ENCODE measurements at regions not wholly inside any gene's neighbourhood (a gene's known extent, or its start where the extent isn't known, plus 50 kb on each side); places are given as distances from the start of the nearest gene placed in this dataset.

- DNase-seq (ENCODE audit: low read depth in 2 of 2, low spot score in 1 of 2) = no peak
Measured at GRCh38 chr10:10130686-10131085, 887.0 kb upstream of the CELF2 start.

DNA sequence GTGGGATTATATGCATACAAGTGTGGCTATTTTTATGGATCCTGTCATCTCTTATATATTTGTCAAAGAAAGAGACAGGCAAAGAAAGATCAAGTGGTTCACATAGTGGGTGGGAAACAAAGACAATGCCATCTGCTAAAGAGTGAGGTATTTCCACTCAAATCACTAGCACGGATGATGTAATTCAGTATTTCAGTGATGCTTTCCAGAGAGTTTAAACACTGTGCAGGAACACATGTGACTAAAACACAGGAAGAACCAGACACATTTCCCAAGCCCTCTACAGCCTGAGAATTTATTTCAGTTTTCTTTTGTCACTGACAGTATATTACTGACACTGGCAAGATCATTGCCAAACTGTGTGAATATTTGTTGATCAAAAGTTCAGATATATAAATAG lies 885.7 kb upstream of the CELF2 start:
- DNase-seq (ENCODE audit: low read depth in 2 of 2, low spot score in 1 of 2) = no peak

DNA sequence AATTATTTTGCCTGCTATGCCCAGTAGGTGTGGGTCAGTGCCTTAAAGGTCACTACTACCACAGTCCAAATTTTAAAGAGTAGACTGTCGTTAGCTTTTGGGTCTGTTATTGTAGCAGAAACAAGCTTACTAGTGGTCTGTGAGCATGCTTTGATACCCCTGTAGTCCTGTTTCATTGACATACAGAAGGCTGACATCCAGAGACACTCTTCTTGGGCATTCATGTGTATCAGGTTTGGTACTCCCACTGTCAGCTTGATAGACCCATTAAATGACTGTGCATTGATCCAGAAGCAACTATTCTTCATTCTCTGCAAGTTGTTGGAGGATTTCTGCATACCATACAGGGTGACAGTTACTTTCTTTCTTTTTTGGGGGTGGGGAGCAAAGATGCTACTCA lies 884.4 kb upstream of the CELF2 start:
- DNase-seq (ENCODE audit: low read depth in 2 of 2, low spot score in 1 of 2) = no peak

- no peak for DNase-seq (ENCODE audit: low read depth in 2 of 2, low spot score in 1 of 2)
Measured at GRCh38 chr10:10138685-10139084, 879.0 kb upstream of the CELF2 start.

DNA sequence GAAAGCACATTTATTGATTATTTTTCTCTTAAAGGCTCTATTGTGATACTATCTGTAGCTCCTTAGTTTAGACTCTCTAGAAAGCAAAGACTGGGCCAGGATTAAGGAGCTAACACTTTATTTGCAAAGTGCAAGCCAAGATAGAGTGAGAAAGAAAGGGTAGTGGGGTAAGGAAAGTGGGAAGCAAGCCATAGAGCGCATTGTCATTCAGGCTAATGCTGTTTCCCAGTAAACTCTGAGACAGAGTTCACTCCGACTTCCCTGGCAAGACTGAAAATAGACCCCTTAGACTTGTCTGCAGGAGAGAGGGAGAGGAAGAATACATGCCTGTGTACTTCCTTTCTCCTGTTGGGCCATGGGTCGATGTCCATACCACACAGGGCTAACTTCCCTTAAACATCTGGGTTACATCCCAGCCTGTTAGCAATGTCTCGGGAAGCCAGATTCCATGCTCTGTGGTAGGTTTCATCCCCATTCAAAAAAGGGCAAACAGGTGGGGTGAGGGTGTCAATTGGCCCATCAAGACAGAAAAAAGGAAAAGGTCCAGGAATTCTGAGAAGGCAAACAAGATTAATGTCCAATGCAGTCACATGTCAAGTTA lies 875.8 kb upstream of the CELF2 start:
- no peak for DNase-seq (ENCODE audit: low read depth in 2 of 2, low spot score in 1 of 2)

DNA sequence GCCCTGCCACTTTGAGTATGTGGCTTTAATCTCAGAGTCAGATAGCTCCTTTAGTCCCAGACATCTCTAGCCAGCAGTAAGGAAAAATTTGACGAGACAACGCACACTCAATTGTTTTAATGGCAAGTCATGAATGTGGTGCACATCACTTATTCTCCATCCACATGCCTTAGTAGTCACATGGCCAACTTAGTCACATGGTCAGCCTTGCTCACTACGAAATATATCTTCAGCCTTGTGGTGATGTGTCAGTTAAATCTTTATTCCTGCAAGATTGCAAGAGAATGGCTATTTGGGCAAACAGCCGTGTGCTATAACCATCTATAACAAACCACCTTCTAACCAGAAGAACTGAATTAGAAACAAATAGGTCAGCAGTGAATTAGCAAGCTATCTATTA lies 871.1 kb upstream of the CELF2 start:
- no peak for DNase-seq (ENCODE audit: low read depth in 2 of 2, low spot score in 1 of 2)

DNA sequence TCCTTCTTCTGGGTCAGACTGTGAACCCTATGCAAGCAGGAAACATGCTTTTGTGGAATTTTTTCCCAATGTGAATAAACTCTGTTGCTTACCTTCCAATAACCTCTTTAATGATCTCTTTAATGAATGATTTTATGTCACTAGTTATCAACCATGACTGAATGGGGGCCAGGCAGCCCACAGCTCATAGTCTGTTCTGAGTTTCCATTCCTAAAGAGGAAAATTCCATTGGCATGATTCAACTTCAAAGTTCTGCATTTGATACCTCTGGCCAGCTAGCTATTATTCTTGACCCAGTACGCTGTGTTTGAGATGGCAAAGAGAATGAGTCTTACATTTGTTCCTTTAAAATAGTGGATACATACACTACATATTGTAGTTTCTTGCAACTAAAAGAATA lies 867.8 kb upstream of the CELF2 start:
- no peak for DNase-seq (ENCODE audit: low read depth in 2 of 2, low spot score in 1 of 2)

DNA sequence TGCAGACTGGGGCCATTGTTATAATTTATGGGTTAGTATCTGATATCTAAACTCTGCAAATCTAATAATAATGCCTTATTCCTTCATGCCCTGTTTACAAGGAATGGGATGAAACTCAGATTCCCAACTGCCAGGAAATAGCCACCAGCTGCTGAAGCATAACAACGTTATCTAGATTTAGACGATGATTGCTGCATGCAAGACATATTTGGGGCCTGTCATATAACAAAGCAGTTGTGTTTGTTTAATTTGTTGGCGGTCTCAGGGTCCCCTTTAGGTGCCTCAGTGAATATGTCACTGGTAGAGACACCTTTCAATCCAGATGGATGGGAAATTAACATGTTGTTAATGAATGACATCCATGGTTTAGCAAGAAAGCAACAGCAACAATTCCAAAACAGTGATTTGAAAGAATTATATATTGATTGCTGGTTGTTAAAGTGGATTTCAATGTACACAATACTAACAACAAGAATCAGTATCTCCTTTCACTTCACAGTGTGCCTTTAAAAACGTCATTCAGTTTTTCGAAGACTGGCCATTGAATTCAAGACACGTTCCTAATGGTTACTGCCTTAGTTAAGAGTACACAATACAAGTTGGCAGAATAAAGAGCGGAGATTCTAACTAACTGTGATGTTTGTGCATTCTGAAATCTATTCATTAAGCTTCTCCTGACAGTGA lies 860.6 kb upstream of the CELF2 start:
- DNase-seq (ENCODE audit: low read depth in 2 of 2, low spot score in 1 of 2) = no peak

DNA sequence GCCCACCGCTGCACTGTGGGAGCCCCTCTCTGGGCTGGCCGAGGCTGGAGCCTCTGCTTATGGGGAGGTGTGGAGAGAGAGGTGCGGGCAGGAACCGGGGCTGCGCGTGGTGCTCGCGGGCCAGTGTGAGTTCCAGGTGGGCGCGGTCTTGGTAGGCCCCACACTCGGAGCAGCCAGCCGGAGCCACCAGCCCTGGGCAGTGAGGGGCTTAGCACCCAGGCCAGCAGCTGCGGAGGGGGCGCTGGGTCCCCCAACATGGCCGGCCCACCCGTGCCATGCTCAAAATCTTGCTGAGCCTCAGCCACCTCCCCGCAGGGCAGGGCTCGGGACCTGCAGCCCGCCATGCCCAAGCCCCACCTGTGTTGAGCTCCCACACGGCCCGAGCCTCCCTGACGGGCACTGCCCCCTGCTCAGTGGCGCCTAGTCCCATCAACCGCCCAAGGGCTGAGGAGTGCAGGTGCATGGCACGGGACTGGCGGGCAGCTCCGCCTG lies 856.8 kb upstream of the CELF2 start:
- DNase-seq (ENCODE audit: low read depth in 2 of 2, low spot score in 1 of 2) = no peak

GRCh38 chr10:10164848-10165247 lies 852.8 kb upstream of the CELF2 start:
- no peak for DNase-seq (ENCODE audit: low read depth in 2 of 2, low spot score in 1 of 2)

DNA sequence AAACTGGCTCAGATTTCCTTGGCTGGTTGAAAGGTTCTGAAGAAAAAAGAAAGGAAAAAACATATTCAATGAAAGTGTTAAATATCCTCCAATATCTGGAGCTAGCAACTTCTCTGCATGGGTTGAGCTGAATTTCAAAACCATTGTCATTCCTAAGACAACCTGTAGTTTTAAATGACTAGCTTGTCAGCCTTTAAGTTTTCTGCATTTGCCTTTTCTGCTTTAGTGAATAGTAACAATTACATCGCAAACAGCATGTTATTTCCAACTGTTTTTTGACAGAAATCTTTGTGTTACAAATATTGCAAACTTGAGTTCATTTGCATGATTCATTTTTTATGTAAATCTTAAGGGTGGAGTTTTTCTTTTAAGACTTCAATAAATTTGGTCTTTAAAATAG lies 852.3 kb upstream of the CELF2 start:
- no peak for DNase-seq (ENCODE audit: low read depth in 2 of 2, low spot score in 1 of 2)

DNA sequence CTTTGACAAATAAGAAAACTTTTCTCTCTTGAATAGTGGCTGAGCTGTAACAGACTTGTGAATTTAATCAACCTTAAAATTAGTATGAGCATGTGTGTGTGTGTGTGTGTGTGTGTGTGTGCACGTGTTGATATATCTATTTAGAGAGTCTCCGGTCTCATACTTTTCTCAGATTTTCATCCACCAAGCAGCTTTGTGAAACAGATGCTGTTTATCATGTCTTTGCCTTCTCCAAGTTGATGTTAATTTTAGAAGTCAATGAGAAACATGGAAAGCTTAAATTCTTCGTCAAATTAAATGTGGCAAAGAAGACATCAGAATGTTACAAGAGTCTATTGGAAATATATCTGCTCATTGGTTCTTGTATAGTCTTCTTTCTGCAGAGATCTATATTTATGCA lies 839.2 kb upstream of the CELF2 start:
- no peak for DNase-seq (ENCODE audit: low read depth in 2 of 2, low spot score in 1 of 2)

DNA sequence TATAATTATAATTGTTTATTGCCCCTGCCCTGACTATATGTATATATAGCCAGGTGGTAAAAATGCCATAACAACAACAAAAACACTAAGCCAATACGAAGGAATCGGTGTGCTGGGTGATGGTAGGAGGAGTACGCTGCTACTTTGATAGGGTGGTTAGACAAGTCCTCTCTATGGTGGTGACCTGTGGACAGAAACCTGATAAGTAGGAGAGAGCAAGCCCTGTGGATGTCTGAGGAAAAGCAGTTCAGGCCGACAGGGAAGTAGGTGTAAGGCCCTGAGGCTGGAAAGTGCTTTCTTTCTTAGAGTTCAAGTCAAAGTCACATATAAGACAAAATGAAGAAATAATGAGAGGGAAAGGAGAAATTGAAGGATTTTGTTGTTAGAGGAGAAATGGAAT lies 823.8 kb upstream of the CELF2 start:
- DNase-seq (ENCODE audit: low read depth in 2 of 2, low spot score in 1 of 2) = no peak

GRCh38 chr10:10196701-10197100 lies 821.0 kb upstream of the CELF2 start:
- DNase-seq (ENCODE audit: low read depth in 2 of 2, low spot score in 1 of 2) = no peak

GRCh38 chr10:10197423-10197822 lies 820.2 kb upstream of the CELF2 start:
- DNase-seq (ENCODE audit: low read depth in 2 of 2, low spot score in 1 of 2) = no peak

GRCh38 chr10:10198363-10198762 lies 819.3 kb upstream of the CELF2 start:
- DNase-seq (ENCODE audit: low read depth in 2 of 2, low spot score in 1 of 2) = no peak

GRCh38 chr10:10204415-10204814 lies 813.3 kb upstream of the CELF2 start:
- no peak for DNase-seq (ENCODE audit: low read depth in 2 of 2, low spot score in 1 of 2)

- DNase-seq (ENCODE audit: low read depth in 2 of 2, low spot score in 1 of 2) = no peak
Measured at GRCh38 chr10:10205906-10206305, 811.8 kb upstream of the CELF2 start.

DNA sequence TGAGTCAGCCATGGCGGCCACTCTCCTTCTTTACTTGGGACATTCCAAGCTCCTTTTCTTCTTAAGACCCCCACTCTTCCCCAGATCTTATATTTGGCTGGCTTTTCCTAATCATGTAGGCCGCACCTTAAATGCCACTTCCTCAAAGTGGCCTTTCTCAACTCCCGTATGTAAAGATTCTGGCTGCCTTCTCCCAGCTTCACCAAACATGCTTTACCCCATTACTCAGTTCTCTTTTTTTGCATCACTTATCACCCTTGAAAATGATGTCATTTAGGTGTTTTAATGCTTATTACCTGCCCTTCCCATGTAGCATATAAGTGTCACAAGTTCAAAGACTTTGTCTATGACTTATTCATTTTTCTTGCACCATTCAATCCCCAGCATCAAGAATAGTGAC lies 810.1 kb upstream of the CELF2 start:
- no peak for DNase-seq (ENCODE audit: low read depth in 2 of 2, low spot score in 1 of 2)

DNA sequence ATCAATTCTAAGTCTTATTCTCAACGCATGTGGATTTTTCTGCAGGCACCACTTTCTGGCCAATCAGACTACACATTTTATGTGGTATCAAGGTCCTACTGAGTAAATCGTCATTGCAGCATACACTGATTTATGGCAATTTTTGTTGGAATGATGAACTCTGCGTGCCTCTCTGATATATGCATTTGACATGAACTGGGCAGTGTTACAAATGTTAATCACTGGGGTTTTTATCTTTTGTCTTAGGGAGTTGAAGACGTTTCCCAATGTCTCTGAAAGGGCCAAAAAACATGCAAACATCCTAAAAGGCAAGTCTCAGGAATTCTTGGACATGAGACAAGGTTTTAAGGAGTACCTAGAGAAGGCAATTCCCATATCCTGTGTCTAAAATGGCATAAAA lies 809.5 kb upstream of the CELF2 start:
- no peak for DNase-seq (ENCODE audit: low read depth in 2 of 2, low spot score in 1 of 2)

DNA sequence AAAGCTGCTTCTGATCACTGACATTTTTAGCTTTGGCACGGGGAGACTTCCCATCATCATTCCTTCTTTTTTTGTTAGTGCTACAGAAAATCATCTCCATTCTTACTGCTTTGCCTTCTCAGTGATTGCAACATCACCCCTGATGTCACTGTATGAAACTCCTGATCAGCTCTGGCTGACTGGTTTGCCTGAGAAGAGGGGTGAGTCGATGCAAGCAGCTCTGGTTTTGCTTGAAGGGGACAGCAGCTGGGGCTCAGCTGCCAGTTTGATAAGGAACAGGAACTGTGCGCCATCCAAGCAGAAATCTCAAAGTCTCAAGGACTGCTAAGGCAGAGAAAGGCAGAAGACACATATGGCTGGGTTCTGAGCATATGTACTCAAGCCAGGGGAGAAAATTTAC lies 808.5 kb upstream of the CELF2 start:
- no peak for DNase-seq (ENCODE audit: low read depth in 2 of 2, low spot score in 1 of 2)

- no peak for DNase-seq (ENCODE audit: low read depth in 2 of 2, low spot score in 1 of 2)
Measured at GRCh38 chr10:10211409-10211808, 806.3 kb upstream of the CELF2 start.

GRCh38 chr10:10213237-10213636 lies 804.4 kb upstream of the CELF2 start:
- DNase-seq (ENCODE audit: low read depth in 2 of 2, low spot score in 1 of 2) = no peak
